ENCODE measurements at regions not wholly inside any gene's neighbourhood (a gene's known extent, or its start where the extent isn't known, plus 50 kb on each side); places are given as distances from the start of the nearest gene placed in this dataset.

DNA sequence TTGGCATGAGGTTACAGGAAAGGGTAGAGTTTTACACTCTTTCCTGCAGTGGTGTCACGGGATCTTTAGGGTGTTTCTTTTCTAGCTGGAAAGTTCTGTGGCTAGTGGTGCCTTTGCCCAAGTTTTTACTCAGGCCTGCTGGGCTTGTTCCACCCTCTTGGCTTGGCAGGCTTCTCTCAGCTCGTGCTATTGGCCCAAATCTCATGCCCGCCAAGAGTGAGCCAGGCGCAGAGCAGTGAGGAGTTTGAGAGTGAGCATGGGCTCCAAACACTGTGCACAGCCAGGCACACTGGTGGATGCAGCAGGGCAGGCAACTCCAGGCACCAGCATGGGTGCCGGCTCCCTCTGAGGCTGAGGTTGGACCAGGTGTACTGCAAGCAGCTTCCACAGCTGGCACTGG is 206.5 kb downstream of the SAMD5 start:
- no TSS peak for BruUV-seq (replicated peaks)
- ChIA-PET POLR2A (no interaction called here), CTCF (no interaction called here), RAD21 (ENCODE audit: low non-redundant PET in 1 of 2, low total read pairs in 2 of 2, uncharacterized antibody in 2 of 2, unreplicated experiment in 2 of 2) (no interaction called here)
- TF ChIP-seq EZH2phosphoT487 (IDR thresholded peaks at IDR 0.05; ENCODE audit: borderline replicate concordance) = no peak
- DNase-seq (ENCODE audit: low read depth, low spot score) (no peak), ATAC-seq (no peak)
- H3K4me3 ChIP-seq (replicated peaks in 1 of 2; ENCODE audit: low read depth in 1 of 2, low read length in 2 of 2) = no peak overlapping the region
- no peak overlapping the region for H3K4me2 ChIP-seq (ENCODE audit: low read length)
- H4K20me1 ChIP-seq (ENCODE audit: insufficient read depth) = no peaks in the 10 kb centered on the region
- H3K9me2 ChIP-seq (ENCODE audit: insufficient read depth) = no peaks in the 10 kb centered on the region
- no peaks in the 10 kb centered on the region for H3K27me3 ChIP-seq (ENCODE audit: insufficient read depth, low read length)
- intact Hi-C loops (cut with micrococcal nuclease) = no loop called here
- H3K27ac ChIP-seq (ENCODE audit: low read depth, low read length) = no peak overlapping the region
- no peaks in the 10 kb centered on the region for H3K36me3 ChIP-seq (ENCODE audit: control insufficient read depth in 1 of 2, insufficient read depth in 2 of 2, low read length in 2 of 2)
- H3K9ac ChIP-seq (ENCODE audit: low read length) = no peak overlapping the region
- no peaks in the 10 kb centered on the region for H3K79me2 ChIP-seq (ENCODE audit: insufficient read depth, low read length)
- no peak overlapping the region for H2AFZ ChIP-seq (ENCODE audit: low read depth, low read length, poor library complexity, severe bottlenecking)
- peaks cover 6 to 17% of the 10 kb centered on the region in 2 experiments for H3K4me1 ChIP-seq (ENCODE audit: control insufficient read depth in 1 of 2, insufficient read depth in 2 of 2, low read length in 2 of 2)
- no peaks in the 10 kb centered on the region for H3K9me3 ChIP-seq (ENCODE audit: control insufficient read depth in 1 of 2, insufficient read depth in 1 of 2, low read depth in 1 of 2, low read length in 2 of 2)

DNA sequence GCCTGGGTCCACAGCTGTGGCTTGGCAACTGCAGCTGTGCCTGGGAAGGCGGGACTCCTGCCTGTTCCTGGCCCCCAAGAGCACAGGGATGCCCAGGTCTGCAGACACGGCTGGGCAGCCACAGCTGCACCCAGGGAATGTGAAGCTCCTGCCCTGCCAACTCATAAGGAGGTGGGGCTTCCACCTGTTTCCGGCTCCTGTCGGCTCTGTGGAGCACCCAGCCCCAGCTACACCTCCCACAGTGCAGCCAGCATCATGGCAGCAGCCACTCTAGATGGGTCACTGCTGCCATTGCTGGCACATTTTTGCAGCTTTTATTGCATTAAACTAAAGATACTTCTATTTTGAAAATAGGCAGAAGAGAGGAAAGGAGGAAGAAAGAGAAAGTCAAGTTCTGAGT is 207.9 kb downstream of the SAMD5 start:
- no peaks in the 10 kb centered on the region for H3K9me2 ChIP-seq (ENCODE audit: insufficient read depth)
- POLR2A ChIA-PET = no interaction called here
- no peak overlapping the region for H3K9ac ChIP-seq (ENCODE audit: low read length)
- DNase-seq (ENCODE audit: low read depth, low spot score) = no peak
- H3K27ac ChIP-seq (ENCODE audit: low read depth, low read length) = no peak overlapping the region
- H2AFZ ChIP-seq (ENCODE audit: low read depth, low read length, poor library complexity, severe bottlenecking) = no peak overlapping the region
- peaks cover 0 to 4% of the 10 kb centered on the region in 2 experiments; a peak in 1 of 4 replicates for H3K4me1 ChIP-seq (ENCODE audit: control insufficient read depth in 1 of 2, insufficient read depth in 2 of 2, low read length in 2 of 2)
- intact Hi-C loops (cut with micrococcal nuclease) = no loop called here
- BruUV-seq (replicated peaks) = no TSS peak
- H3K4me2 ChIP-seq (ENCODE audit: low read length) = no peak overlapping the region
- H3K79me2 ChIP-seq (ENCODE audit: insufficient read depth, low read length) = no peaks in the 10 kb centered on the region
- no peaks in the 10 kb centered on the region for H3K36me3 ChIP-seq (ENCODE audit: control insufficient read depth in 1 of 2, insufficient read depth in 2 of 2, low read length in 2 of 2)
- CTCF ChIA-PET = no interaction called here
- no peak for TF ChIP-seq CBX3 (IDR thresholded peaks at IDR 0.05; ENCODE audit: low read depth)
- no peak for TF ChIP-seq EZH2 (IDR thresholded peaks at IDR 0.05)
- TF ChIP-seq ZFX (IDR thresholded peaks at IDR 0.05) = no peak
- no peak for TF ChIP-seq MAX (IDR thresholded peaks at IDR 0.05)
- TF ChIP-seq ZBTB33 (IDR thresholded peaks at IDR 0.05; ENCODE audit: extremely low read depth, insufficient replicate concordance, low read length) = no peak
- no peak for TF ChIP-seq EZH2phosphoT487 (IDR thresholded peaks at IDR 0.05; ENCODE audit: borderline replicate concordance)
- TF ChIP-seq SRF (IDR thresholded peaks at IDR 0.05; ENCODE audit: low read depth) = no peak
- TF ChIP-seq ATF3 (IDR thresholded peaks at IDR 0.05) = no peak
- no peak for TF ChIP-seq ELF1 (IDR thresholded peaks at IDR 0.05; ENCODE audit: borderline replicate concordance, low read depth)
- no peak for TF ChIP-seq EGR1 (IDR thresholded peaks at IDR 0.05; ENCODE audit: low read depth)
- TF ChIP-seq, protein P1, sequence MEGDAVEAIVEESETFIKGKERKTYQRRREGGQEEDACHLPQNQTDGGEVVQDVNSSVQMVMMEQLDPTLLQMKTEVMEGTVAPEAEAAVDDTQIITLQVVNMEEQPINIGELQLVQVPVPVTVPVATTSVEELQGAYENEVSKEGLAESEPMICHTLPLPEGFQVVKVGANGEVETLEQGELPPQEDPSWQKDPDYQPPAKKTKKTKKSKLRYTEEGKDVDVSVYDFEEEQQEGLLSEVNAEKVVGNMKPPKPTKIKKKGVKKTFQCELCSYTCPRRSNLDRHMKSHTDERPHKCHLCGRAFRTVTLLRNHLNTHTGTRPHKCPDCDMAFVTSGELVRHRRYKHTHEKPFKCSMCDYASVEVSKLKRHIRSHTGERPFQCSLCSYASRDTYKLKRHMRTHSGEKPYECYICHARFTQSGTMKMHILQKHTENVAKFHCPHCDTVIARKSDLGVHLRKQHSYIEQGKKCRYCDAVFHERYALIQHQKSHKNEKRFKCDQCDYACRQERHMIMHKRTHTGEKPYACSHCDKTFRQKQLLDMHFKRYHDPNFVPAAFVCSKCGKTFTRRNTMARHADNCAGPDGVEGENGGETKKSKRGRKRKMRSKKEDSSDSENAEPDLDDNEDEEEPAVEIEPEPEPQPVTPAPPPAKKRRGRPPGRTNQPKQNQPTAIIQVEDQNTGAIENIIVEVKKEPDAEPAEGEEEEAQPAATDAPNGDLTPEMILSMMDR (IDR thresholded peaks at IDR 0.05 in 2 of 3, conservative IDR thresholded peaks at IDR 0.05 in 1 of 3; ENCODE audit: borderline replicate concordance in 1 of 3, insufficient read depth in 1 of 3, low read depth in 2 of 3, low read length in 2 of 3) = no peak
- TF ChIP-seq POLR2AphosphoS5 (IDR thresholded peaks at IDR 0.05; ENCODE audit: low read depth, low read length) = no peak
- TF ChIP-seq JUND (IDR thresholded peaks at IDR 0.05) = no peak
- no peak overlapping the region for H3K4me3 ChIP-seq (replicated peaks in 1 of 2; ENCODE audit: low read depth in 1 of 2, low read length in 2 of 2)
- no peaks in the 10 kb centered on the region for H4K20me1 ChIP-seq (ENCODE audit: insufficient read depth)
- H3K27me3 ChIP-seq (ENCODE audit: insufficient read depth, low read length) = no peaks in the 10 kb centered on the region
- RAD21 ChIA-PET (ENCODE audit: low non-redundant PET in 1 of 2, low total read pairs in 2 of 2, uncharacterized antibody in 2 of 2, unreplicated experiment in 2 of 2) = no interaction called here
- no peaks in the 10 kb centered on the region for H3K9me3 ChIP-seq (ENCODE audit: control insufficient read depth in 1 of 2, insufficient read depth in 1 of 2, low read depth in 1 of 2, low read length in 2 of 2)
- ATAC-seq = no peak
